ENCODE measurements at regions not wholly inside any gene's neighbourhood (a gene's known extent, or its start where the extent isn't known, plus 50 kb on each side); places are given as distances from the start of the nearest gene placed in this dataset.
A peak's percentile ranks its signal among the peaks of the same experiment; 100 is the strongest.

DNA sequence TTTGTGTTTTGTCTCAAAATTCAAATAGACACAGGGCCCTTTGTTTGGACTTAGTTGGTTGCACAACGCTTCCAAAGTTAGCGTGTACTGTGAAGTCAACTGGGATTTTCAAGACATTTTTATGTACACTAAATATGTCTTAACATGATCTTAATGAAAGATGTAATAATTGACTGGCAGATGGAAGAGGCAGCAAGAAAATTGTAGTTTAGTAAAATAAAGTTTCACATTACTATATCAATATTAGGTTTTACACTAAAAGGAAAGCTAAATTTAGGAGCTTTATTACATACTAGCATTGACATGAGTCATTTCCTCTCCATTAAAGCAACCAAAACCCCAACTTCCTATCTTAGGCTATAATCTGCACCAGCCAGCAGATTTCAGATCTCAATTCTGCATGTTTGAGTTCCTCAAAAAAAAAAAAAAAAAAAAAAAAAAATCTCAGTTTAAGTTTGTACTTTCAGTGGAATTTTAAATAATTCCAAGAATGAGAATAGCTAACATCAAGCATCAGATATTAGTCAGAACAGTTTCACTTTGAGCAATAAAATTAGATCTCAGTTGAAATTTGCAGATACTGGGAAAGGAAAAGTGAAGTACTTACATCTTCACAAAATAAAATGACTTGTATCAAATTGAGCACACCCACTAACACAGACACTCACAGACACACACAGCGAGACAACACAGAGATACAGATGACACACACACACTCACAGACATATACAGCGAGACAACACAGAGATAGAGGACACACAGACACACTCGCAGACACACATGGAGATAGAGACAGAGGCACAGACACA lies 346.6 kb upstream of the KLF6 start:
- Mint-ChIP-seq H3K4me3 (no peak overlapping the region), H3K4me1 (peaks cover 26 to 41% of the 10 kb centered on the region in 2 donors), H3K27ac (no peak overlapping the region), H3K27me3 (no peaks in the 10 kb centered on the region), H3K9me3 (peaks cover 1 to 3% of the 10 kb centered on the region in 2 donors), H3K36me3 (peaks cover under 1 to 2% of the 10 kb centered on the region in 2 donors)
- peak; percentile 45 for DNase-seq
- peak; percentile 71 to 77 for ATAC-seq (replicated peaks)

DNA sequence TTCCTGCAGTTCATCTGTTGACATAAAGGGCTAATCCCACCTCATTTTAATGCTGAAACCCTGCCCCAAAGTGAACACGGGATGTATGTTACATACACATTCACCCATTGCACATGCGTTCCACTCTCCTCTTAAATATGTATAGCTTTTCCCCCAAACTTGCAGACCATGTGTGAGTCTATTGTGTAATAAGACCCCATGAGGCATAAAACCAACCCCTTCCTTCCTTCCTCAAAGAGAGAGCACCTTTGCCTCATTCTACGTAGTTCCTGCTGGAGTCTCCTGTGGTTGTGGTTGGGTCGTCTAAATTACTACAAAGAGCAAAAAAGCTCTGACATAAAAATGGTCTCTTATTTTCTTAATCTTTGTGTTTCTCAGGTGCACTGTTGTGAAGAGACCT lies 345.7 kb upstream of the KLF6 start:
- Mint-ChIP-seq H3K4me1 (peaks cover 23 to 38% of the 10 kb centered on the region in 2 donors), H3K36me3 (peaks cover 6 to 9% of the 10 kb centered on the region in 2 donors), H3K4me3 (no peak overlapping the region), H3K27ac (no peak overlapping the region), H3K27me3 (no peaks in the 10 kb centered on the region), H3K9me3 (peaks cover 4 to 6% of the 10 kb centered on the region in 2 donors)
- ATAC-seq (replicated peaks) (peak; percentile 18 to 30), DNase-seq (peak; percentile 26)

DNA sequence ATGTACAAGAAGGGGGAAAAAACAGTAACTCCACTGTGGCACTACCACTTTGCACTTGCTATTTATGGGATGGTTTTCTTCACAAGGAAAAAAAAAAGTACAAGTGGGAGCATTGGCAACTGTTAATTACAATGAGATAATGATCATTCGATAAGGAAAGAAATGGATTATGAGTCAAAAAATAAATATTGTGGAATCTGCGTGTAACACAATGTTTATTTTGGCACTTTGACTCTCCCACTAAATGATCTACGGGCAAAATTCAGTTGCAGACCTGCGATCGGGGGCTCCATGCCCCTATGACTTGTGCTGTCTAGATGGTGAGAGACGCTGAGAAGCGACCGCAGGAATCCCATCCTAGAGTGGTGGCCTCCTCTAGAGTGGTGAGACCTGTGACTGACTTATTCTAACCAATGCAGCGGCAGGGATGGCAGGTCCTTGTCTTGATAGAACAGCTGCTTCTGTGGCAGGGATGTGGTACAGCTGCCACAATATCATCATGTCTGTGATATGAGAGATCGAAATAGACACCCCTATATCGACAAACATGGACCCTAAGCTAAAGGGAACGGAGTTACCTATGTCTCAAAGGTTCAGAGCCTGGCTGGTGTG lies 345.0 kb upstream of the KLF6 start:
- Mint-ChIP-seq H3K27ac (no peak overlapping the region), H3K4me3 (no peak overlapping the region), H3K4me1 (peaks cover 19 to 30% of the 10 kb centered on the region in 2 donors), H3K27me3 (no peaks in the 10 kb centered on the region), H3K9me3 (peaks cover 5 to 10% of the 10 kb centered on the region in 2 donors), H3K36me3 (peaks cover 8 to 13% of the 10 kb centered on the region in 2 donors)
- ATAC-seq (replicated peaks) (no peak), DNase-seq (no peak)

DNA sequence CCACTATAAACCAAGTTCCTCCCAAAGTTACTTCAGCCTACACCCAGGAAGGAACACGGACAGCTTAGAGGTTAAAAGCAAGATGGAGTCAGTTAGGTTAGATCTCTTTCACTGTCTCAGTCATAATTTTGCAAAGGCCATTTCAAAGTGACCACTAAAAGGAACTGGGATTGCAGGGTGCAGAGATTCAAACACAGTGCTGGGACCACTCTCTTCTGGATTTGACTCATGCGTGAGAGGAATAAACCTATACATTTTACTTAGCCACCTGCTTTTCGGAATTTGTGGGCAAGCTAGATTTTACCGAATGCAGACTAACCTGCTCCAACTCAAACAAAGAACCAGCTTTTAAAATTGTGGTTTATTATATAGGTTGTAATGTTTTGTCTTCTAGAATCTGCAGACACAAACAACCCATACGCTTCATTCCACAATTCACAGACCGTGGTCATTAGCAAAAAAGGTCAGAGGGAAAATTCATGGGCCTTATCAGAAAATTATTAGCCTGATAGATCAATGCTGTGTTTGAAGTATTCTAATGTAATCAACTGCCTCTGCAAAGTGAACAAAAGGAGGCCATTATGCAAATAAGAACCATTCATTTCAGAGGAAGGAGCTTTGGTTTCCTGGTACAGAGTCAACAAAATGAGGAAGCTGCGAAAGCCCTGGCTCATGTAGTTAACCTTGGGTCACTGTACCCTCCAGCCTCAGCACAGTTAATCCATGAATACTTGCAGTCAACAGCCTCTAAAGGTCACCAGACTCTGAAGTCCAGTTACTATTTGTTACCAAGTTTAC lies 342.7 kb upstream of the KLF6 start:
- ATAC-seq (replicated peaks) (peak; percentile 75), DNase-seq (peak; percentile 51)
- Mint-ChIP-seq H3K27me3 (no peaks in the 10 kb centered on the region), H3K4me1 (peaks cover 21 to 25% of the 10 kb centered on the region in 2 donors), H3K36me3 (peaks cover 11 to 15% of the 10 kb centered on the region in 2 donors), H3K9me3 (peaks cover 8 to 12% of the 10 kb centered on the region in 2 donors), H3K4me3 (no peak overlapping the region), H3K27ac (peak overlapping the region; percentile 63)

DNA sequence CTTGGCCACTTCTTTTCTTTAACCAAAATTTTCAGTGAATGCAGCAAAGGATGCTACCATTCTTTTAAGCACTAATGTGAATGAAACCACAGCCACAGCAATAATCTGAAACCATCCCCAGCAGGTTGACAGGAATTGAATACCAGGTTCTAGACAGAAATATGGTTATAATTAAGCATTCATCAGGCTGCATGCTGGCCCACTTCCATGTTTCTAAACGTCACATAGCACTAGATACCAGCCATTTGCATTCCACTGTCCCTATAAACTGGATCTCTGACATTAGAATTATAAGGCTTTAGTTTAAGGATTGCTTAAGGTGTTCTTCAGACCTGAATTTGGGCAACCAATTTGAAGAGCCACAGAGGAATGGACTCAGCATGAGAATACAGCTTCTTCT lies 340.8 kb upstream of the KLF6 start:
- no peak for ATAC-seq (replicated peaks)
- DNase-seq: no peak
- H3K36me3 Mint-ChIP-seq: peaks cover 11 to 15% of the 10 kb centered on the region in 2 donors

DNA sequence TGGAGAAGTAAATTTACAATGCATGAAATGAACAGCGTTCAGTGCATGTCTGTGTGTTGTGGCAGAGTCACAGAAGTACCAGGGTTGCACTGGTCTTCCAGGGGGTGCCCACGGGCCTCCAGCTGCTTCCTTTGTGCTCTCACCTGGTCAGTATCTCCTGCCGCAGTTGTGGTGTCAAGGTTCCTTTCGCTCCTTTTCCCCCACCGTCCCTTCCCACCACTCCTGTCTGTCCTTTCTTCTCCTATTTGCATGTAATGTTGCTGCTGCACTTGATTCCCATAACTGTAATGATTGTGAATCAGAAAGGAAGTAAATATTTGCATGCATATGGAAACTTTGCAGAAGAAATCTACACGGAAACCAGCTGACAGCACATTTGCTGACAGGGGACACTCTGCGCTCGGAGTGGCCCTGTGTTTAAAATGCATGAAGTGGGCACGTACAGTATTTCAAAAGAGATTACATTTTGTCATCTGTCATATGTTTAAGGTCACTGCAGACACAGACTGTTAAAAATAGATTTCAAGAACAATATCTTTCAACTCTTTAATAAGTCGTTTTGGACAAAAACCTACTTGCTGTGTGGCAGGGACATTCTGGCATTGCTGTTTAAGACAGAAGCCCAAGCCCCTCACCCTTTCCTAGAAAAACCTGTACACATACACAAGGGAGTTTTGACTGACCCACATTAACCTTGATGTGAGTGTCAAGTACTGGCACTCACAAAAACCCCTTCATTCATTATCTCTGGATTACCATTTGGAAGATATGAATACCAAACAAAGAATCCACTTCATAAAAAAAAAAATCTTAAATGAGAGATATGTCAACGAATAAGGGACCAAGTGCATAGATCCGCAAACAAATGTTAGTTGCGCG lies 336.7 kb upstream of the KLF6 start:
- Mint-ChIP-seq H3K4me1 (peaks cover 20 to 46% of the 10 kb centered on the region in 2 donors), H3K4me3 (peak overlapping the region; percentile 79 to 80), H3K9me3 (peaks cover 6 to 12% of the 10 kb centered on the region in 2 donors), H3K27ac (peak overlapping the region; percentile 68), H3K27me3 (no peaks in the 10 kb centered on the region), H3K36me3 (peaks cover 11 to 14% of the 10 kb centered on the region in 2 donors)
- DNase-seq (peak; percentile 48), ATAC-seq (replicated peaks) (peak; percentile 88 to 89)

More for the DNA sequence above, 340.8 kb upstream of the KLF6 start:
- peaks cover 8 to 12% of the 10 kb centered on the region in 2 donors for H3K9me3 Mint-ChIP-seq
- peaks cover 34 to 36% of the 10 kb centered on the region in 2 donors for H3K4me1 Mint-ChIP-seq
- no peak overlapping the region for H3K4me3 Mint-ChIP-seq
- no peaks in the 10 kb centered on the region for H3K27me3 Mint-ChIP-seq
- no peak overlapping the region for H3K27ac Mint-ChIP-seq

DNA sequence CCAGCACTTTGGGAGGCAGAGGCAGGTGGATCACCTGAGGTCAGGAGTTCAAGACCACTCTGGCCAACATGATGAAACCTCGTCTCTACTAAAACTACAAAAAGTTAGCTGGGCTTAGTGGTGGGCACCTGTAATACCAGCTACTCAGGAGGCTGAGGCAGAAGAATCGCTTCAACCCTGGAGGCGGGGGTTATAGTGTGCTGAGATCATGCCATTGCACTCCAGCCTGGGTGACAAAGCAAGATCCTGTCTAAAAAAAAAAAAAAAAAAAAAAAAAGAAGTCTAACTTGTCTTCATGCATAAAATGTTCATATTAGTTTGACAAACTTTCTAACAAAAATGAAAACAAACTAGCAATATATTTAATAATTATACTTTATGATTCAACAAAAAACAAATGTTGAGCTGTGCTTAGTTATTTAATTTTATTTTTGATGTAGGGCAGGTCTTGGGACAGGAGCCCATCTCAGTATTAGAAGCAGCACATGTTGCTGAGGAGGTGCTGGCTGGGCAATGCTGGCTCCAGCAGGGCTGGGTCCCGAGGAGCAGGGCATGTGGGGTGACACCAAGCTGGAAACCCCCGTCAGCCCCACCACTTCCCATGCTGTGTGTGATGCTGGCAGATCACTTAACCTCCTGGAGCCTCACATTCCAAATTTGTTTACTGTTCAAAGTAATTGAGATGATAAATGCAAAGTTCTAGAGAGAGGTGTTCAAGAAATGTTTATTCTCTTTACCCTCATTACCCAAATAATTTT lies 335.3 kb upstream of the KLF6 start:
- no peak for ATAC-seq (replicated peaks)
- no peak for DNase-seq
- H3K4me3 Mint-ChIP-seq: no peak overlapping the region
- H3K36me3 Mint-ChIP-seq: peaks cover 5% of the 10 kb centered on the region in 2 donors
- peaks cover 5% of the 10 kb centered on the region in 2 donors for H3K9me3 Mint-ChIP-seq
- H3K4me1 Mint-ChIP-seq: peaks cover 20 to 41% of the 10 kb centered on the region in 2 donors
- H3K27ac Mint-ChIP-seq: no peak overlapping the region
- no peaks in the 10 kb centered on the region for H3K27me3 Mint-ChIP-seq

DNA sequence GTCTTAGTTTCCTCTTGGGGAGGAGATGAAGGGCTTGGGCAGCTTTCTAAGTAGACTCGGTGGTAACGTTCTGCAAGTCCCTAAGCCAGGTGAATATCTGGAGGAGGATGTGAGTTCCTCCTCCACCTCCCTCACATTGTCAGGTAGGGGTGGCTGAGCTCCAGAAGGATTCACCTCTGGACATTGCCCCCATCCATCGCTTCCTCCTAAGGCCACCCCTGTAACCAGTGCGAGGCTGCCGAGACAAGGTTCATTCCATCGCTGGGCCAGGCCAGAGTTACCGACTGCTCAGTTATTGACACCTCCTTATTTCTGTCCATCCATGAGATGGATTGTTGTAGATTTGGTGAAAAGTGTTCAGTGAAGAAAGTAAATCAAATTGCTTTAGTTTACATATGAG lies 334.1 kb upstream of the KLF6 start:
- no peak for DNase-seq
- Mint-ChIP-seq H3K4me1 (peaks cover 20 to 35% of the 10 kb centered on the region in 2 donors), H3K27ac (no peak overlapping the region), H3K27me3 (no peaks in the 10 kb centered on the region), H3K4me3 (no peak overlapping the region), H3K9me3 (peaks cover 0 to 3% of the 10 kb centered on the region in 2 donors), H3K36me3 (no peaks in the 10 kb centered on the region)
- ATAC-seq (replicated peaks): no peak

DNA sequence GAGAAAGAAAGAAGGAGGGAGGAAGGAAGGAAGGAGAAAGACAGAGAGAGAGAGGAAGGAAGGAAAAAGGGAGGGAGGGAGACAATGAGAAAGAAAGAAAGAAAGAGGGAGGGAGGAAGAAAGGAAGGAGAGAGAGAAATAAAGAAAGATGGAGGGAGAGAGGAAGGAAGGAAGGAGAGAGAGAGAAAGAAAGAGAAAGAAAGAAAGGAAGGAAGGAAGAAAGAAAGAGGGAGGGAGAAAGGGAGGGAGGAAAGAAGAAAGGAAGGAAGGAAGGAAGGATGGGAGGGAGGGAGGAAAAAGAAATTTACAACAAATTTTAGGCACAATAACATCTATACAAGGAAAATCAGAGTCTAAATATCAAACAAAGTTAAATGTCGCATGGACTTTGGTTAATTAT lies 332.6 kb upstream of the KLF6 start:
- no peak for DNase-seq
- Mint-ChIP-seq H3K27me3 (no peaks in the 10 kb centered on the region), H3K4me1 (peaks cover 17 to 27% of the 10 kb centered on the region in 2 donors), H3K9me3 (peaks cover 0 to 3% of the 10 kb centered on the region in 2 donors), H3K27ac (no peak overlapping the region), H3K4me3 (no peak overlapping the region), H3K36me3 (no peaks in the 10 kb centered on the region)
- no peak for ATAC-seq (replicated peaks)

DNA sequence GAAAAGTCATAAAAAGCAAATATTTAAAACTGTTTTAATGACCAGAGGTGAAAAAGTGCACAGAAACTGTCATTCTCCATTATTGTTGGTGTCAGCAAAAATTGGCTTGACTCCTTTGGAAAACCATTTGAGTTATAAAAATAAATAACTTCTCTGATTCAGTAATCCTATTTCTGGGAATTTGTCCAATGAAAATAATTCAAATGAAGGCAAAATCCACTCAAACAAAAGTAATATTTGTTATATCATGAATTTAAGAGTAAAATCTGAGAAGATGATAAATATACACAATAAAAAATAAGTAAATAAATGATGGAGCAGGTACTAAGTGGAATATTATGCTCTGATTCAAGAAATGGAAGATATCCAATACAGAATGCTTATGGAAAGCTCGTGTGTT lies 326.6 kb upstream of the KLF6 start:
- peaks cover 6 to 22% of the 10 kb centered on the region in 2 donors for H3K4me1 Mint-ChIP-seq

DNA sequence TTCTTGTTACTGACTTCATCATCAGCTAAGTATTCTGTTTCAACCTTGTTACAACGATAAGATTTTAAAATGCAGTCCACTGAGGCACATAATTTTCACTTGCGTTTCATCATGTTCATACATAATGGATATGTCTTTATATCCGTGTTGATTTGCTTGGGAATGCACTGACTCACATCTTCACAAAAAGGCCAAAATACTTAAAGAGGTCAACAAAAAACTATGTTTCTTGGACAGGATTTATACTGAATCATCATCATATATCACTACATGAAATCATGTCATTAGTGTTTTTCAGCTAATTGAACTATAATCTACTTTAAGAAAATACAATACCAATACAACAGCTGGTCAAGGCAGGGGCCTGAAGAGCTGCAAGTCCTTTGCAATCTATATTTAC lies 324.5 kb upstream of the KLF6 start:
- Mint-ChIP-seq H3K27ac (no peak overlapping the region), H3K27me3 (no peaks in the 10 kb centered on the region), H3K9me3 (peaks cover 0 to 2% of the 10 kb centered on the region in 2 donors), H3K4me3 (no peak overlapping the region), H3K36me3 (no peaks in the 10 kb centered on the region), H3K4me1 (peaks cover 6 to 22% of the 10 kb centered on the region in 2 donors)
- DNase-seq (no peak), ATAC-seq (replicated peaks) (no peak)

More for the DNA sequence above, 326.6 kb upstream of the KLF6 start:
- H3K9me3 Mint-ChIP-seq: peaks cover 0 to 5% of the 10 kb centered on the region in 2 donors
- H3K27me3 Mint-ChIP-seq: no peaks in the 10 kb centered on the region
- no peak for ATAC-seq (replicated peaks)
- H3K4me3 Mint-ChIP-seq: no peak overlapping the region
- no peak for DNase-seq
- no peaks in the 10 kb centered on the region for H3K36me3 Mint-ChIP-seq
- H3K27ac Mint-ChIP-seq: no peak overlapping the region

DNA sequence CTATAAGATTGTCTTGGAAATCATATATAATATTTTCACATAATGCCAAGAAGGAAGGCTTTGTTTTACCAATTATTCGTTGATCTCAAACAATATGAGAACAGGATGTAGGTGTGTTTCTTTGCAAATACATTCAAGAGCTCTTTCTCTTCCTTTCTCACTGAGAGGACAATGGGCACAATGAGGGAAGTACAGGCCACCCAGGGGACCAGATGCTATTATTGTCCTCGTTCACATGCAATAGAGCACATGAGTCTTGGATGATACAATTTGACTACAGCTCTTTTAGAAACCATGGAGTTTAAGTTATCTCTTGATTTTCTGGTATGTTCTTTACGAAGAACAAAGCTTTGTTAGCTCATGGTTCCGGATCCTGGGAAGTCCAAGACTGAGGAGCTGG lies 323.7 kb upstream of the KLF6 start:
- Mint-ChIP-seq H3K4me3 (peak overlapping the region in 1 of 2 donors; percentile 43), H3K4me1 (peaks cover 6 to 22% of the 10 kb centered on the region in 2 donors), H3K27ac (no peak overlapping the region), H3K27me3 (no peaks in the 10 kb centered on the region), H3K36me3 (no peaks in the 10 kb centered on the region), H3K9me3 (peaks cover 0 to 2% of the 10 kb centered on the region in 2 donors)
- no peak for DNase-seq
- ATAC-seq (replicated peaks): peak; percentile 79 to 84

DNA sequence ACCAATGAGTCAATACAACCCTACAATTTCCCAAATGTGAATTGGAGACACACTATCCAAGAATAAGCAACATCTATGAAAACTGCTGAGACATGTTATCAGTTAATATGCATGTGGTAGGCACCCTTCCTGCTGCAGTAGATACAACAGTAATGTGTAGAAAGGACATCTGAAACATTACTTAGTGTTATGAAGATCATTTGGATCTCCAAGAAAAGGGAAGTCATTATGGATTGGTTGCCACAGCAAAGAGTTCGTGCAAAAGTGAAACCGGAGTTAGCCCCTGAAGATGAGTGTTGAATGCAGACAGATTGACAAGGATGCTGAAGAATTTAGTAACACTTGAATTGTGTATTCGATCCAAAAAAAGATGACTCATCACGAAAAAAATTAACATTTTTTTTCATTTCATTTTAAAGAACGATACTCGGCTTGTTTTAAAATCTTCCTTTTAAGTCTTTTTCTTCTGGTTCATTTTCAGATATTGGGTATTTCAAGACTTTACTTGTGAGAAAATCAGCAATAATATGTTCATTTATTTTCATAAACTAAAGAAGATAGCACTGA lies 322.4 kb upstream of the KLF6 start:
- DNase-seq (no peak), ATAC-seq (replicated peaks) (peak in 1 of 2 donors; percentile 46)
- Mint-ChIP-seq H3K4me1 (peaks cover 6 to 22% of the 10 kb centered on the region in 2 donors), H3K27me3 (no peaks in the 10 kb centered on the region), H3K9me3 (peaks cover 0 to 2% of the 10 kb centered on the region in 2 donors), H3K36me3 (no peaks in the 10 kb centered on the region), H3K4me3 (no peak overlapping the region), H3K27ac (no peak overlapping the region)
